ENCODE measurements at regions not wholly inside any gene's neighbourhood (a gene's known extent, or its start where the extent isn't known, plus 50 kb on each side); places are given as distances from the start of the nearest gene placed in this dataset.

DNA sequence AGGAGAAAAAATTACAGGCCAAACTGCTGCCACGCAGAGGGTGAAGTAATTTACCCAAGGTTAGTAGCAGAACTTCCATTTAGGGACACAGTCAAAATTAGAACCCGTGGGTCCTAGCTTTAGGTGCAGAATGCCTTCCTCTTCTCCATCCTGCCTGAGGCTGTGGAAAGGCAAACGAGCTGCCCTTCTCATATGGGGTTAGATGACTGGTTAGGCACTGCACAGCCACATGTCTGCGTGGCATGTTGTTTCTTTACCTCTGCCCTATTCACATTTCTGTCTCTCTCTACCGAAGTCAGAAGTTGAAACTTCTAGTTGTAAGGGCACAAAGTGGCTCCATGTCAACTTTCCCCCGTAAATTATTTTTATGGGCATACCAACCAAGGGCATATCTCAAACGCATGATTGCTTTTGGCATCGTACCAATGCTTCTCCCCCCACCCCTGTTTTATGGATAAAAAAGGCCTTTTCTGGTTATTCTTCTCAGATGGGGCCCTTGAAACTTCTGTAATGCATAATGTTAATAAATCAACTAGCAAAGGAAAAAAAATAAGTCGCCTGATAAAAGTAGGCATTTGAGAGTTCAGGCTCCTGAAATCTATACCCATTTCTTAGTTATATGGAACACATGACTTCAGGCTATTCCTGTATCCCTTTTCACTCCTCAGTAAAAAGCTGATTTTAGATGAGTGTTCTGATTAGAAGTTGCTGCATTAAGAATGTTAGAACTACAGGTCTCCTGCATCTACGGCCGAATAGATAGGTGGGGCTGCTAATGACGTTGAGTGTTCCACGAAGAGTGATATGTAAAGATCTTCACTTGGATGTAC, 139.6 kb upstream of the NRIP1 start:
- no peaks in the 10 kb centered on the region for H3K36me3 ChIP-seq (ENCODE audit: insufficient read depth)
- H3K27ac ChIP-seq (ENCODE audit: low read depth): no peak overlapping the region
- no peak overlapping the region for H3K4me3 ChIP-seq
- Mint-ChIP-seq H3K4me3 (no peak overlapping the region), H3K4me1 (no peaks in the 10 kb centered on the region), H3K27me3 (ENCODE audit: insufficient read depth, low read depth, poor library complexity) (peaks cover 1% of the 10 kb centered on the region), H3K27ac (no peak overlapping the region), H3K36me3 (ENCODE audit: low read depth) (no peaks in the 10 kb centered on the region), H3K9me3 (no peaks in the 10 kb centered on the region)
- no peaks in the 10 kb centered on the region for H3K79me2 ChIP-seq (replicated peaks; ENCODE audit: insufficient read depth)
- H4K20me1 ChIP-seq (replicated peaks; ENCODE audit: insufficient read depth): no peaks in the 10 kb centered on the region
- no peaks in the 10 kb centered on the region for H3F3A ChIP-seq (replicated peaks; ENCODE audit: low read depth)
- DNase-seq (ENCODE audit: low spot score): no peak
- no peaks in the 10 kb centered on the region for H3K27me3 ChIP-seq (ENCODE audit: insufficient read depth)
- TF ChIP-seq ZNF331 (CRISPR knock-in tag; IDR thresholded peaks at IDR 0.05; ENCODE audit: low read depth) (no peak), STAT1 (IDR thresholded peaks at IDR 0.05; ENCODE audit: unreplicated experiment) (no peak), EZH2phosphoT487 (IDR thresholded peaks at IDR 0.05; ENCODE audit: unreplicated experiment) (no peak), ZNF114 (CRISPR knock-in tag; IDR thresholded peaks at IDR 0.05) (no peak), NANOG (IDR thresholded peaks at IDR 0.05; ENCODE audit: borderline replicate concordance) (no peak), POLR2AphosphoS5 (IDR thresholded peaks at IDR 0.05; ENCODE audit: low read depth) (no peak), EZH2 (IDR thresholded peaks at IDR 0.05; ENCODE audit: low read depth, unreplicated experiment) (no peak), CREB1 (CRISPR knock-in tag; IDR thresholded peaks at IDR 0.05; ENCODE audit: low read depth) (no peak), JUNB (IDR thresholded peaks at IDR 0.05; ENCODE audit: unreplicated experiment) (no peak)
- TF ChIP-seq, protein P1, sequence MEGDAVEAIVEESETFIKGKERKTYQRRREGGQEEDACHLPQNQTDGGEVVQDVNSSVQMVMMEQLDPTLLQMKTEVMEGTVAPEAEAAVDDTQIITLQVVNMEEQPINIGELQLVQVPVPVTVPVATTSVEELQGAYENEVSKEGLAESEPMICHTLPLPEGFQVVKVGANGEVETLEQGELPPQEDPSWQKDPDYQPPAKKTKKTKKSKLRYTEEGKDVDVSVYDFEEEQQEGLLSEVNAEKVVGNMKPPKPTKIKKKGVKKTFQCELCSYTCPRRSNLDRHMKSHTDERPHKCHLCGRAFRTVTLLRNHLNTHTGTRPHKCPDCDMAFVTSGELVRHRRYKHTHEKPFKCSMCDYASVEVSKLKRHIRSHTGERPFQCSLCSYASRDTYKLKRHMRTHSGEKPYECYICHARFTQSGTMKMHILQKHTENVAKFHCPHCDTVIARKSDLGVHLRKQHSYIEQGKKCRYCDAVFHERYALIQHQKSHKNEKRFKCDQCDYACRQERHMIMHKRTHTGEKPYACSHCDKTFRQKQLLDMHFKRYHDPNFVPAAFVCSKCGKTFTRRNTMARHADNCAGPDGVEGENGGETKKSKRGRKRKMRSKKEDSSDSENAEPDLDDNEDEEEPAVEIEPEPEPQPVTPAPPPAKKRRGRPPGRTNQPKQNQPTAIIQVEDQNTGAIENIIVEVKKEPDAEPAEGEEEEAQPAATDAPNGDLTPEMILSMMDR (conservative IDR thresholded peaks at IDR 0.05; ENCODE audit: low read depth in 2 of 2): no peak
- TF ChIP-seq, protein P2, sequence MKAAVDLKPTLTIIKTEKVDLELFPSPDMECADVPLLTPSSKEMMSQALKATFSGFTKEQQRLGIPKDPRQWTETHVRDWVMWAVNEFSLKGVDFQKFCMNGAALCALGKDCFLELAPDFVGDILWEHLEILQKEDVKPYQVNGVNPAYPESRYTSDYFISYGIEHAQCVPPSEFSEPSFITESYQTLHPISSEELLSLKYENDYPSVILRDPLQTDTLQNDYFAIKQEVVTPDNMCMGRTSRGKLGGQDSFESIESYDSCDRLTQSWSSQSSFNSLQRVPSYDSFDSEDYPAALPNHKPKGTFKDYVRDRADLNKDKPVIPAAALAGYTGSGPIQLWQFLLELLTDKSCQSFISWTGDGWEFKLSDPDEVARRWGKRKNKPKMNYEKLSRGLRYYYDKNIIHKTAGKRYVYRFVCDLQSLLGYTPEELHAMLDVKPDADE (IDR thresholded peaks at IDR 0.05): no peak
- TF ChIP-seq, protein P3, sequence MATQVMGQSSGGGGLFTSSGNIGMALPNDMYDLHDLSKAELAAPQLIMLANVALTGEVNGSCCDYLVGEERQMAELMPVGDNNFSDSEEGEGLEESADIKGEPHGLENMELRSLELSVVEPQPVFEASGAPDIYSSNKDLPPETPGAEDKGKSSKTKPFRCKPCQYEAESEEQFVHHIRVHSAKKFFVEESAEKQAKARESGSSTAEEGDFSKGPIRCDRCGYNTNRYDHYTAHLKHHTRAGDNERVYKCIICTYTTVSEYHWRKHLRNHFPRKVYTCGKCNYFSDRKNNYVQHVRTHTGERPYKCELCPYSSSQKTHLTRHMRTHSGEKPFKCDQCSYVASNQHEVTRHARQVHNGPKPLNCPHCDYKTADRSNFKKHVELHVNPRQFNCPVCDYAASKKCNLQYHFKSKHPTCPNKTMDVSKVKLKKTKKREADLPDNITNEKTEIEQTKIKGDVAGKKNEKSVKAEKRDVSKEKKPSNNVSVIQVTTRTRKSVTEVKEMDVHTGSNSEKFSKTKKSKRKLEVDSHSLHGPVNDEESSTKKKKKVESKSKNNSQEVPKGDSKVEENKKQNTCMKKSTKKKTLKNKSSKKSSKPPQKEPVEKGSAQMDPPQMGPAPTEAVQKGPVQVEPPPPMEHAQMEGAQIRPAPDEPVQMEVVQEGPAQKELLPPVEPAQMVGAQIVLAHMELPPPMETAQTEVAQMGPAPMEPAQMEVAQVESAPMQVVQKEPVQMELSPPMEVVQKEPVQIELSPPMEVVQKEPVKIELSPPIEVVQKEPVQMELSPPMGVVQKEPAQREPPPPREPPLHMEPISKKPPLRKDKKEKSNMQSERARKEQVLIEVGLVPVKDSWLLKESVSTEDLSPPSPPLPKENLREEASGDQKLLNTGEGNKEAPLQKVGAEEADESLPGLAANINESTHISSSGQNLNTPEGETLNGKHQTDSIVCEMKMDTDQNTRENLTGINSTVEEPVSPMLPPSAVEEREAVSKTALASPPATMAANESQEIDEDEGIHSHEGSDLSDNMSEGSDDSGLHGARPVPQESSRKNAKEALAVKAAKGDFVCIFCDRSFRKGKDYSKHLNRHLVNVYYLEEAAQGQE (IDR thresholded peaks at IDR 0.05; ENCODE audit: unreplicated experiment): no peak
- TF ChIP-seq, protein P4, sequence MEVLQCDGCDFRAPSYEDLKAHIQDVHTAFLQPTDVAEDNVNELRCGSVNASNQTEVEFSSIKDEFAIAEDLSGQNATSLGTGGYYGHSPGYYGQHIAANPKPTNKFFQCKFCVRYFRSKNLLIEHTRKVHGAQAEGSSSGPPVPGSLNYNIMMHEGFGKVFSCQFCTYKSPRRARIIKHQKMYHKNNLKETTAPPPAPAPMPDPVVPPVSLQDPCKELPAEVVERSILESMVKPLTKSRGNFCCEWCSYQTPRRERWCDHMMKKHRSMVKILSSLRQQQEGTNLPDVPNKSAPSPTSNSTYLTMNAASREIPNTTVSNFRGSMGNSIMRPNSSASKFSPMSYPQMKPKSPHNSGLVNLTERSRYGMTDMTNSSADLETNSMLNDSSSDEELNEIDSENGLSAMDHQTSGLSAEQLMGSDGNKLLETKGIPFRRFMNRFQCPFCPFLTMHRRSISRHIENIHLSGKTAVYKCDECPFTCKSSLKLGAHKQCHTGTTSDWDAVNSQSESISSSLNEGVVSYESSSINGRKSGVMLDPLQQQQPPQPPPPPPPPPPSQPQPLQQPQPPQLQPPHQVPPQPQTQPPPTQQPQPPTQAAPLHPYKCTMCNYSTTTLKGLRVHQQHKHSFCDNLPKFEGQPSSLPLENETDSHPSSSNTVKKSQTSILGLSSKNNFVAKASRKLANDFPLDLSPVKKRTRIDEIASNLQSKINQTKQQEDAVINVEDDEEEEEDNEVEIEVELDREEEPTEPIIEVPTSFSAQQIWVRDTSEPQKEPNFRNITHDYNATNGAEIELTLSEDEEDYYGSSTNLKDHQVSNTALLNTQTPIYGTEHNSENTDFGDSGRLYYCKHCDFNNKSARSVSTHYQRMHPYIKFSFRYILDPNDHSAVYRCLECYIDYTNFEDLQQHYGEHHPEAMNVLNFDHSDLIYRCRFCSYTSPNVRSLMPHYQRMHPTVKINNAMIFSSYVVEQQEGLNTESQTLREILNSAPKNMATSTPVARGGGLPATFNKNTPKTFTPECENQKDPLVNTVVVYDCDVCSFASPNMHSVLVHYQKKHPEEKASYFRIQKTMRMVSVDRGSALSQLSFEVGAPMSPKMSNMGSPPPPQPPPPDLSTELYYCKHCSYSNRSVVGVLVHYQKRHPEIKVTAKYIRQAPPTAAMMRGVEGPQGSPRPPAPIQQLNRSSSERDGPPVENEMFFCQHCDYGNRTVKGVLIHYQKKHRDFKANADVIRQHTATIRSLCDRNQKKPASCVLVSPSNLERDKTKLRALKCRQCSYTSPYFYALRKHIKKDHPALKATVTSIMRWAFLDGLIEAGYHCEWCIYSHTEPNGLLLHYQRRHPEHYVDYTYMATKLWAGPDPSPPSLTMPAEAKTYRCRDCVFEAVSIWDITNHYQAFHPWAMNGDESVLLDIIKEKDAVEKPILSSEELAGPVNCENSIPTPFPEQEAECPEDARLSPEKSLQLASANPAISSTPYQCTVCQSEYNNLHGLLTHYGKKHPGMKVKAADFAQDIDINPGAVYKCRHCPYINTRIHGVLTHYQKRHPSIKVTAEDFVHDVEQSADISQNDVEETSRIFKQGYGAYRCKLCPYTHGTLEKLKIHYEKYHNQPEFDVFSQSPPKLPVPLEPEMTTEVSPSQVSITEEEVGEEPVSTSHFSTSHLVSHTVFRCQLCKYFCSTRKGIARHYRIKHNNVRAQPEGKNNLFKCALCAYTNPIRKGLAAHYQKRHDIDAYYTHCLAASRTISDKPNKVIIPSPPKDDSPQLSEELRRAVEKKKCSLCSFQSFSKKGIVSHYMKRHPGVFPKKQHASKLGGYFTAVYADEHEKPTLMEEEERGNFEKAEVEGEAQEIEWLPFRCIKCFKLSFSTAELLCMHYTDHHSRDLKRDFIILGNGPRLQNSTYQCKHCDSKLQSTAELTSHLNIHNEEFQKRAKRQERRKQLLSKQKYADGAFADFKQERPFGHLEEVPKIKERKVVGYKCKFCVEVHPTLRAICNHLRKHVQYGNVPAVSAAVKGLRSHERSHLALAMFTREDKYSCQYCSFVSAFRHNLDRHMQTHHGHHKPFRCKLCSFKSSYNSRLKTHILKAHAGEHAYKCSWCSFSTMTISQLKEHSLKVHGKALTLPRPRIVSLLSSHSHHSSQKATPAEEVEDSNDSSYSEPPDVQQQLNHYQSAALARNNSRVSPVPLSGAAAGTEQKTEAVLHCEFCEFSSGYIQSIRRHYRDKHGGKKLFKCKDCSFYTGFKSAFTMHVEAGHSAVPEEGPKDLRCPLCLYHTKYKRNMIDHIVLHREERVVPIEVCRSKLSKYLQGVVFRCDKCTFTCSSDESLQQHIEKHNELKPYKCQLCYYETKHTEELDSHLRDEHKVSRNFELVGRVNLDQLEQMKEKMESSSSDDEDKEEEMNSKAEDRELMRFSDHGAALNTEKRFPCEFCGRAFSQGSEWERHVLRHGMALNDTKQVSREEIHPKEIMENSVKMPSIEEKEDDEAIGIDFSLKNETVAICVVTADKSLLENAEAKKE (CRISPR knock-in tag; IDR thresholded peaks at IDR 0.05): no peak
- no peak overlapping the region for H3K4me2 ChIP-seq
- H3K4me1 ChIP-seq (ENCODE audit: insufficient read depth): no peaks in the 10 kb centered on the region; the same call in 1 of the 2 replicates
- H3K9me2 ChIP-seq (ENCODE audit: insufficient read depth): no peaks in the 10 kb centered on the region
- ATAC-seq: no peak
- H2AFZ ChIP-seq: no peak overlapping the region

All from GM23338 (cell line).